GM12891 (cell line): ENCODE measurements at regions not wholly inside any gene's neighbourhood (a gene's known extent, or its start where the extent isn't known, plus 50 kb on each side); places are given as distances from the start of the nearest gene placed in this dataset.

Experiments used
- POLR2A ChIP-seq: IDR thresholded peaks from 2 replicates; pipeline ENCODE4 v1.6.1; 2011; ENCODE audit warnings: low read depth, low read length, control low read depth
- POLR2AphosphoS5 ChIP-seq: IDR thresholded peaks from 2 replicates; pipeline ENCODE4 v1.6.1; 2011; ENCODE audit warnings: low read depth, low read length, control low read depth

GRCh38 chr16:55031481-55031880 lies 100.8 kb downstream of the IRX5 start:
- no peak for TF ChIP-seq POLR2A
- no peak for TF ChIP-seq POLR2AphosphoS5
